ENCODE measurements at regions not wholly inside any gene's neighbourhood (a gene's known extent, or its start where the extent isn't known, plus 50 kb on each side); places are given as distances from the start of the nearest gene placed in this dataset.

GRCh38 chr16:9033125-9033830, 58.2 kb upstream of the HAPSTR1 start:
- TF ChIP-seq CTCF (IDR thresholded peaks at IDR 0.05 in 2 of 3, conservative IDR thresholded peaks at IDR 0.05 in 1 of 3; ENCODE audit: insufficient read depth in 2 of 3, low read depth in 1 of 3, low read length in 3 of 3) (peak; percentile 48 to 58 (median 54)), GATA2 (CRISPR knock-in tag; IDR thresholded peaks at IDR 0.05) (no peak), MYNN (IDR thresholded peaks at IDR 0.05) (no peak), MYNN (CRISPR knock-in tag; IDR thresholded peaks at IDR 0.05) (no peak), RAD21 (CRISPR knock-in tag; conservative IDR thresholded peaks at IDR 0.05 in 1 of 2, IDR thresholded peaks at IDR 0.05 in 1 of 2) (peak in 1 of 2 experiments; percentile 54; a peak in 2 of 4 replicates), ZNF3 (CRISPR knock-in tag; IDR thresholded peaks at IDR 0.05) (no peak), CBFB (CRISPR knock-in tag; IDR thresholded peaks at IDR 0.05) (no peak), ZFP36 (IDR thresholded peaks at IDR 0.05; ENCODE audit: low read depth, low read length, partially characterized antibody) (no peak), CEBPB (tag; IDR thresholded peaks at IDR 0.05) (no peak), CREB5 (CRISPR knock-in tag; IDR thresholded peaks at IDR 0.05) (no peak), ZNF274 (IDR thresholded peaks at IDR 0.05; ENCODE audit: borderline replicate concordance, low read depth, low read length) (no peak), BACH1 (tag; IDR thresholded peaks at IDR 0.05) (no peak), ZBTB40 (IDR thresholded peaks at IDR 0.05) (no peak), ZBTB40 (CRISPR knock-in tag; IDR thresholded peaks at IDR 0.05) (no peak)
